ENCODE measurements at regions not wholly inside any gene's neighbourhood (a gene's known extent, or its start where the extent isn't known, plus 50 kb on each side); places are given as distances from the start of the nearest gene placed in this dataset.

DNA sequence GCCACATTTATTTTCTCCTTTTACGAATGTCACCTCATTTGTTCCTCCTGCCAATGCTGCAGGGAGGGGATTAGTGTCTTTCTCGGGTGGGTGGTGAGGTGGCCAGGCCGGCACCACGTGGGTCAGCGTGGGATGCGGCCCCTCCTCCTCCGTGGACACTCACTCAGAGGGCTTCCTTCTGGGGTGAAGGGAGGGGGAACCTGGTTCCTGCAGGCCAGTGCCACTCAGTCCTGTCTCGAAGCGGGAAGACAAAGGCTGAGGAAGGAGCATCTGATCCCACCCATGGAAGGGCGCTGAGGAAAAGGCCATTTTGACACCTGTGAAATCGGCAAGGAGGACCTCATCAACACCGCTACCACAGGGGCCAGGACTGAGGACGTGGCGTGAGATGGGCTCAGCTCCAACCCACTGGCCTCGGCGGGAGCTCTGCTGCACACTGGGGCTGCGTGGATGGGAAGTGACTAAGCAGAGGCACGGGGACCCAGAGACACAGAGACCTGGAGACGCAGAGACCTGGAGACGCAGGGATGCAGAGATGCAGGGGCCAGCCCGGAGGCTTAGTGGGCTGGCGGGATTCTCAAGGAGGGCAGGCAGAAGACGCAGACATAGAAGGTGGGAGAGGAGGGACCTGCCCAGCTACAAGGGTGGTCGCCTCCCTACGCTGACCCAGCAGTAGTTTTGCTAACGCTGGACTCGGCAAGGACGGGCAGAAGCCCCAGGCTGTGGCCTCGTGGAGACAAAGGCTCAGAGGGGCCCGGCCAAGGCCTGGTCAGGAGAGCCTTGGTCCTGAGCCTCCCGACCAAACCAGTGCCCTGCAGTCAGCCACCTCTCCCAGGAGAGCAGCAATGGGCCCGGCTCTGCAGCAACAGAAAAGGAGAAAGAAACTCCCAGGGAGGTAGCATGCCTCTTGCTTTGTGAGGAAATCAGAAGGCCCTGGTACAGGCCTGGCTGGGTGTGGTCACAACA, 1071.2 kb downstream of the BRD1 start:
- FAIRE-seq: no peak

DNA sequence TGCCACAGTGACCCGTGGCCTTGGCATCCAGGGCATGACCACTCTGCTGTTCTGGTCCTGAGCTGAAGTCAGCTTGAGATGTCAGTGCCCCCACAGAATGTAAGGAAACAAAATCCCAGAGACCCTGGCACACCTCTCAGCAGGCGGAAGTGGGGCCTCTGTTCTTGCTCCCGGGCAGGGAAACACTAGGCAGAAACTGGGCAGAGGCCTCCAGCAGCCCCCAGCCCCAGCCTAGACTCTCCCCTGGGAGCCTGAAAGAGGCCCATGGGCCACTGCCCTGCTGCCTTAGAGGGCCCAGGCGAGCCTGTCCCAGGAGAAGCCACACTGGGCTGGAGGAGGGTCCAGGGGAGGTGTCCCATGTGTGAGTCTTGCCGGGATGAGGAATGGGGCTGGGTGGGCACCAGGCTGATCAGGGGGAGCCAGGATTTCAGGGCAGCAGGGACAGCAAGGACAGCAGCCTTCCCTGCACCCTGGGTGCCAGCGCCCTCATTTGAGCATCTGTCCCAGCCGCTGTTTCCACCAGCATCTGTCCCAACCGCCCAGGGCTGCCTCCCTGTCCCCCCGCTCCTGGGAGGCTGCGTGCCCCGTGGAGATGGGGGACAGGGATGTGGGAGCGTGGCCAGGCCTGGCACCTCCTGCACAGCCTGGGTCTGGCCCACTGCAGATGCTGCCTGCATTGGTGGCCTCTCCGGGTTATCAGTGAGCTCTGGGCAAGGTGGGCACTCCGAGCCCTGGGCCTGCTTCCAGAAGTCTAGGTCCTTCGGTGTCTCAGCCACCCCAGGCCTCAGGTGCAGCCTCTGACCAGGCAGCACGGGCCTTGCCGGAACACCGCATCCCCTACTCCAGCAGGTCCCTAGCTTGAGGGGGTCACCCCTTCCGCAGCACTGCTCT, 1072.4 kb downstream of the BRD1 start:
- no peak for FAIRE-seq

- FAIRE-seq: no peak
Observed at GRCh38 chr22:48754611-48755058, 1073.0 kb downstream of the BRD1 start.

- no peak for FAIRE-seq
Observed at GRCh38 chr22:48753752-48754517, 1073.7 kb downstream of the BRD1 start.

GRCh38 chr22:48753381-48753730, 1074.3 kb downstream of the BRD1 start:
- no peak for FAIRE-seq

- no peak for FAIRE-seq
Observed at GRCh38 chr22:48752451-48753380, 1075.0 kb downstream of the BRD1 start.

DNA sequence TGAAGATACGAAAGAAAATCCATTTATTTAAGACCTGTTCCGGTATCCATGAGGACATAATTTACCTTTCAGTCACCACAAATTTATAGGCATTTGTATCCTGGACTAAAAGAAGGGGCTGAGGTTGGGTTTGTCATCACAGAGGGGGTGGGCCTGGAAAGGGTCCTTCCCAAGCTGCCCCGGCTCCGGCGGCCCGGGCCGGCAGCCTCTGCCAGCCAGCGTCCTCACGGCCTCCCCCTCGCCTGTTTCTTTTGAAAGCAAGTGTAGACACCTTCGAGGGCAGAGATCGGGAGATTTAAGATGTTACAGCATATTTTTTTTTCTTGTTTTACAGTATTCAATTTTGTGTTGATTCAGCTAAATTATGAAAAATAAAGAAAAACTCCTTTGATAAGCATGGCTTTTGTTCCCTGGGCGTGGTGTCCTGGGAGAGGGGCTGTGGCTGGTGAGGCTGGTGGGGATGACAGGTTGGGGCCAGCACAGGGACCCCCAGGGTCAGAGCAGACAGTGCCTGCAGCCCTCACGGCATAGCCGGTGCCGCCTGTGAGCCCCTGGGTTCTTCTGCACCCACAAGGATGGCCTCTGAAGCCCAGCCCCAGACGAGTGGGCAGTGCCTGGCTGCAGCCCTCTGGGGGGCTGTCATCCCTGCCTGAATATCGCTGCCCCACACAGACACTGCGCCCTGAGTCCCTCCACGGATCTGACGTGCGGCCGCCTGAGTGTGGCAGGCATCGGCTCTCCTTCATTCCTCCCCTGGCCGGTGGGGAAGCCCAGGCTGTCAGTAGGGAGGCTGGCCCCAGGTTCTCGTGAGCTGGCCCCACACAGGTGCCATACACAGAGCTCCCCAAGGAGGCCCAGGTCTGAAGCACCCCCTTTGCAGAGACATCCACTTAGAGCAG, 1075.9 kb downstream of the BRD1 start:
- FAIRE-seq: no peak

- no peak for FAIRE-seq
Observed at GRCh38 chr22:48750826-48751440, 1076.7 kb downstream of the BRD1 start.

GRCh38 chr22:48750282-48750681, 1077.4 kb downstream of the BRD1 start:
- no peak for FAIRE-seq

GRCh38 chr22:48749555-48750227, 1078.0 kb downstream of the BRD1 start:
- FAIRE-seq: no peak

- FAIRE-seq: no peak
Observed at GRCh38 chr22:48748860-48749554, 1078.7 kb downstream of the BRD1 start.

DNA sequence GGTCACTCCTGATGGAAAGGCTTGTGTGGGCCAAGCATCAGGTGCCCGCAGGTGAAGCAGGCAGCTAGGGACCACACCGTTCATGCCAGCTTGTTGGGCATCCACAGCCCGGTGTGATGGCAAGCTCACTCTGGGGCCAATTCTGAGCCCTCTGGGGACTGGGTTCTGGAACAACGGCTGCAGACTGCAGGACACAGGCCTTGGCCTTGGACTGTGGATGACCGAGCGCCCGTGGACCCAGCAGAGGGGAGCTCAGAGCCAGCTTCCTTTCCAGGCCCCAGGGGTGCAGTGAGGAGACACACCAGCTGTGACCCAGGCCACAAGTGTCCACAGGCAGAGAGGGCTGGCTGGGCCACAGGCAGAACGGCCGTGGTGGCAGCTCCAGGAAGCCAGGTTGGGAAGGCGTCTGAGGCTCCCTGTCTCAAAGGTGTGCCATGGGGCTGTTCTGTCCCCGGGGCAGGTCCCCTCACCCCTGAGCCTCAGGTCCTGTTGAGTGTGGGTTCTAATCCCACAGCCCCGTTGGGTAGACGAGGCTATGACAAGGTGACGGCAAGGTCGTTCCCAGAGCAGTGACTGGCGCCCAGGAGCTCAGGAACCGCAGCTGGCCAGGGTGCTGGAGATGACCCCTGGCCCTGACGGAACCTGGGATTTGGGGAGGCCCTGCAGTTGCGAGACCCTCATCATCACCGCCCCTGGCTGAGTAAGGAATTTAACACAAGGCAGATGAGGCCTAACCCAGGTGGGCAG, 1079.4 kb downstream of the BRD1 start:
- no peak for FAIRE-seq

DNA sequence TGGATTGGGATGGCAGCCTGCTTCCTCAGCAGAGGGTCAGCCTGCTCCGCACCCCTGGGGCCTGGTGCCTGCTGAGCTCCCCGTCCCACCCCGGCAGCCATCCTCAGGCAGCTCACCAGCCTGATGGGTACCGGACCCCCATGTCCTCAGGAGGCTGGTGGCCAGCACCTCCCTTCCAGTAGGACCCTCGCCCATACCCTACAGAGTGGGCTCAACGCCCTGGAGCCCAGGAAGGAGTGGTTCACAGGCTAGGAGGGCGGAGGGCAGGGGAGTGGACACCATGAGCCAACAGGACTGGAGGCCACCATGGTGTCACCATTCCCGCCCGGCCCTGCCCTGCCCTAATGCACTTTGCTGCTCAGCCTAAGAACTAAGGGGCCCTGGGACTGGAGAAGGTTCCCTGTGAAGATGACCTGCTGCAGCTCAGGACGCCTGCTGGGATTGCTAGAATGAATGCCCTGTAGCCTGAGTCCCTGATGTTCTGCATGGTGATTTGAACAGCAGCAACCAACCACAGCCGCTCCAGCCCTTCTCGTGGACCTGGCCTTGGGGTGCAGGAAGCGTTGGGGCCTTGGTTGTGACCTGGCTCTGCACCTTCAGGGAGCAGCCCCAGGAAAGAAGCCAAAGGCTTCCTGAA, 1080.8 kb downstream of the BRD1 start:
- FAIRE-seq: no peak

- no peak for FAIRE-seq
Observed at GRCh38 chr22:48745842-48746788, 1081.6 kb downstream of the BRD1 start.

DNA sequence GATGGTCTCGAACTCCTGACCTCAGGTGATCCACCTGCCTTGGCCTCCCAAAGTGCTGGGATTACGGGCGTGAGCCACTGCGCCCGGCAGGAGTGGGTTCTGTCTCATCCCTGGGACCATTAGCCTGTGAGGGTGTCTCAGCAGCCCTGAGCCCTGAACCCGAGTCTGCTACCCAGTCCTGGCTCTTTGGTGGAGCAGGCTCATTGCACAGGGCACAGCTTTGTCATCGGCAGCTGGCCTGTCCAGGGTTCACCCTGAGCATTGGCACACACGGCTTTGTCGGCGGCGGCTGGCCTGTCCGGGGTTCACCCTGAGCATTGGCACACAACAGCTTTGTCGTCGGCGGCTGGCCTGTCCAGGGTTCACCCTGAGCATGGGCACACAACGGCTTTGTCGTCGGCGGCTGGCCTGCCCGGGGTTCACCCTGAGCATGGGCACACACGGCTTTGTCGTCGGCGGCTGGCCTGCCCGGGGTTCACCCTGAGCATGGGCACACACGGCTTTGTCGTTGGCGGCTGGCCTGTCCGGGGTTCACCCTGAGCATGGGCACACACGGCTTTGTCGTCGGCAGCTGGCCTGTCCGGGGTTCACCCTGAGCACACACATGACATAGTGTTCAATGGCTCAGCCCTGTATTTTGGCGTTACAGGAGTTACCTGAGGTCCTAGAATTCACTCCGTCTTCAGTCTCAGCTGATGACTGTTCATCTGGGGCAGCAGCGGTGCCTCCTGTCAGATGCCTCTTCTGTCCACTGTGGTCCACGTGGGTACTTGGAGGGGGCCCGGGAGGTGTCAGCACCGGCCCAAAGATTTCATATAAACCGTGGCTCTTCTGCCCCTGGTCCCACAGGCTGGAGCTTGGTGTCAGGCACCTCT, 1082.5 kb downstream of the BRD1 start:
- FAIRE-seq: no peak
